ENCODE measurements at regions not wholly inside any gene's neighbourhood (a gene's known extent, or its start where the extent isn't known, plus 50 kb on each side); places are given as distances from the start of the nearest gene placed in this dataset.
"Not testable (repeated sequence)": the region's sequence is repeated elsewhere in the genome, so short reads cannot be mapped to it uniquely, and the experiment has no call there.

- no peak for DNase-seq
These were observed 412.6 kb downstream of the LTN1 start for GRCh38 chr21:28579986-28580550.

- DNase-seq = no peak
These were observed 424.0 kb downstream of the LTN1 start for GRCh38 chr21:28568692-28569091.

DNA sequence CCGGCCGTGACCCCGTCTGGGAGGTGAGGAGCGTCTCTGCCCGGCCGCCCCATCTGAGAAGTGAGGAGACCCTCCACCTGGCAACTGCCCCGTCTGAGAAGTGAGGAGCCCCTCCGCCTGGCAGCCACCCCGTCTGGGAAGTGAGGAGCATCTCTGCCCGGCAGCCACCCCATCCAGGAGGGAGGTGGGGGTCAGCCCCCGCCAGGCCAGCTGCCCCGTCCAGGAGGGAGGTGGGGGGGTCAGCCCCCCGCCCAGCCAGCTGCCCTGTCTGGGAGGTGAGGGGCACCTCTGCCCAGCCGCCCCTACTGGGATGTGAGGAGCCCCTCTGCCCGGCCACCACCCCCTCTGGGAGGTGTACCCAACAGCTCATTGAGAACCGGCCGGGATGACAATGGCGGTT is 428.7 kb downstream of the LTN1 start:
- DNase-seq = not testable (repeated sequence)

DNA sequence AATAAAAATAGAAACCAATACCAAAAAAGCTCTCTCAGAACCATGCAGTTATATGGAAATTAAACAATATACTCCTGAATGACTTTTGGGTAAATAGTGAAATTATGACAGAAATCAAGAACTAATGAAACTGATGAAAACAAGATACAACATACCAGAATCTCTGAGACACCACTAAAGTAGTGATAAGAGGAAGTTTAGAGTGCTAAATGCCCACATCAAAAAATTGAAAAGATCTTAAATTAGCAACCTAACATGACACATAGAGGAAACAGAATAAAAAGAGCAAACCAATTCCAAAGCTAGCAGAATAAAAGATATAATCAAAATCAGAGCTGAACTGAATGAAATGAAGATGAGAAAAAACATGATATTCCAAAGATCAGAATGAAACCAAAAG is 430.9 kb downstream of the LTN1 start:
- DNase-seq = no peak

DNA sequence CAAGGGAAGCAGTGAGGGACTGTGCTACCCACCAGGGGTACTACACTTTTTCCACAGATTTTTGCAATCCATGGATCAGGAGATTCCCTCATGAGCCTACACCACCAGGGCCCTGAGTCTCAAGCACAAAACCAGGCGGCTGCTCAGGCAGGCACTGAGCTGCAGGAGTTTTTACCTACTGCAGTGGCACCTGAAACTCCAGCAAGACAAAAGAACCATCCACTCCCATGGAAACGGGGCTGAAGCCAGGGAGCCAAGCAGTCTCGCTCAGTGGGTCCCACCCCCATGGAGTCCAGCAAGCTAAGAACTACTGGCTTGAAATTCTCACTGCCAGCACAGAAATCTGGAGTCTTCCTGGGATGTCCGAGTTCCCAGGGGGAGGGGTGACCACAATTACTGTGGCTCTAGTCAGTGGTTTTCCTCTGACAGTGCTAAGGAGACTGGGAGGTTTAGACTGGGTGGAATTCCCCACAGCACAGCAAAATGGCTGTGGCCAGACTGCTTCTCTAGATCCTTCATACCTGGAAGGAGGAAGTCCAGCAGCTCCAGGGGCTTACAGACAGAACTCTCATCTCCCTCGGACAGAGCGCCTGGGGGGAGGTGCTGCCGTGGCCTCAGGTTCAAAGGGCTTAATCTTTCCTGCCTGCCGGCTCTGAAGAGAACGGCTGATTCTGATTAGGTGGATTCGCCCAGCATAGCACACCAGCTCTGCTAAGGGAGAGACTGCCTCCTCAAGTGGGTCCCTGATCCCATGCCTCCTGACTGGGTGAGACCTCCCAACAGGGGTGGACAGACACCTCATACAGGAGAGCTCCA is 437.8 kb downstream of the LTN1 start:
- DNase-seq = no peak

DNA sequence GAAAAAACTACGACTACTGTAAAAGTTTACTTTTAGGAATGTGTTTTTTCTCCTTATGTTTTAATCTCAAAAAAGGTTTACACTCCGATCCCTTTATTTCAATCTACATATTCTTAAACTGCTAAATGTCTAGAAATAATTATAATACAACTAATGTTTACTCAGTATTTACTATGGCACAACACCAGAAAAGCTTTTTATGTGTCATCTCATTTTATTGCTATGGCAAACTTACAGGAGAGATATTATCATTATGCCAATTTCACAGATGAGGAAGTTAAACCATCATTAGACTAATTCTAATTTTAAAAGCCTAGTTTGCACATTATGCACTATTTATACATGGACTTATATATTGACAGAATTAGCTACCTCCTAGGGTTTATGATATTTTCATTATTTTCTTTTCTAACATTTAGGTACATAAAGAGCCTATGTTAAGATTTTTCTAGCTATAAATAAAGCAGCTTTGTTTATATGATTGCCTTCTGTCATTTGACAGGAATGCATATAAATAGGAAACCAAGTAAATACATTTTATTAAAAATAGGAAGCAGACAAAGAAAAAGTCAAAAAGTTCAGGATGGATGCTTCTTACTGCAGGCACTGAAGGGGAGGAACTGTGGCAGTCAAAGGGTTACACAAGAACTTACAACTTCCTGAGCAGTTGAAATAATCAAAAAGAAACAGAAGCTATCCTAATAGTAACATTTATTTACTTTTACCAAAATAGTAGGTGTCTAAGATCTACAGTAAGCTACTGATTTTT is 442.4 kb downstream of the LTN1 start:
- DNase-seq = no peak

DNA sequence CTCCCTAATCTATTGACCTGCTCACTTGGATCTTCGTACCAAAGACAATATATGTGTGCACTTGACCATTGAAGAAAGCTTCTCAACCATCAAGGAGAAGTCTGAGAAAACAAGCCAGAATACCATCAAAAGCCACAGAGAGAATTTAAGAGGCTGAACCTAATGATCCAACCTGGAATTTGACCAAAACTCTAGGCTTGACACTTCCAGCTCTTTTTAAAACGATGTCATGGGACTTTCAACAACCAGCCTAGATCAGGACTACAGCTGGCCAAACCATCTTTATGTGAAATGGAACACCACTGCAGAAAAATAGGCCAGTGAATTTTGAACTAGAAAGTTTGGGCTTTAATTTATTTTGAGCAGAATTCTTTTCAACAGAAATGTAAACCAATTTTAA is 444.4 kb downstream of the LTN1 start:
- no peak for DNase-seq

GRCh38 chr21:28547766-28548165 is 444.9 kb downstream of the LTN1 start:
- no peak for DNase-seq

DNA sequence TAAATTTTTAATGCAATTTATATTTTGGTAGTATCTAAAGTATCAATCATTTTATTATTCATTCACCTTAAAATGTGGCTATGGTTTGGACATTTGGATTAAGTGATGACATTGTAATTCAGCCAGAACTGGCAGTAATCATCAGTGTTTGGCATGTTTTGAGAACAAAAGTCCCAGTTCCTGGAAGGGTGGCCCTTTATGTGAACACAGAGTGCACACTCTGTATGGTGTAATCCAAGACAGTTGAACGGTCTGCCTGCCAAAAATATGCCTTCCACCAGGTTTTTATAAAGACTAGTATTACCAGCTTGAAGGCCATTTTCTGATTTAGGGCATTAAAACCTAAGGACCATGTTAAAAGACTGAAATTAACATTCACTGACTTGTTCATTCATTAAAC is 448.7 kb downstream of the LTN1 start:
- DNase-seq = no peak

GRCh38 chr21:28541371-28542112 is 451.1 kb downstream of the LTN1 start:
- DNase-seq = no peak

GRCh38 chr21:28540514-28540913 is 452.2 kb downstream of the LTN1 start:
- DNase-seq = no peak

GRCh38 chr21:28539623-28539988 is 453.1 kb downstream of the LTN1 start:
- DNase-seq = no peak

DNA sequence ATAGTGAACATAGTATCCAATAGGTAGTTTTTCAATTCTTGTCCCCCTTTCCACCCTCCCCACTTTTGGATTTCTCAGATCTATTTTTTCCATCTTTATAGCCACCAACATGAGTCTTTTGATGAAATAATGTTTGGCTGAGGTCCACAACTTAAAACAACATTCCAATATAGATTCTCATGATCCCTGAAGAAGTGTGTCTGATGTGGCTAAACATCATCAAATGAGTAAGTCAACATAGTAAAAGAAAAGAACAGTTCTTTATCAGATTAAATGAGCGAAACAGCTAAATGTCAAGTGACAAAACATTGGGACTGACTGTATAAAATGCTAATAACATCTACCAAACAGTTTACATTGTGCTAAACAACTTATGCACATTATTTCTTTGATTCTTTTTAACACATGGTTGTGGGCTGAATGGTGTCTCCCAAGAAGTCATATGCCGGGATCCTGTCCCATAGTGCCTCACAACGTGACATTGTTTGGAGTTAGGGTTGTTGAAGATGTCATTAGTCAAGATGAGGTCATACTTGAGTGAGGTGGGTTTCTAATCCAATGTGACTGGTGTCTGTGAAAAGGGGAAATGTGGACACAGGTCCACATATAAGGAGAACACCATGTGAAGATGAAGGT is 453.6 kb downstream of the LTN1 start:
- DNase-seq = no peak

DNA sequence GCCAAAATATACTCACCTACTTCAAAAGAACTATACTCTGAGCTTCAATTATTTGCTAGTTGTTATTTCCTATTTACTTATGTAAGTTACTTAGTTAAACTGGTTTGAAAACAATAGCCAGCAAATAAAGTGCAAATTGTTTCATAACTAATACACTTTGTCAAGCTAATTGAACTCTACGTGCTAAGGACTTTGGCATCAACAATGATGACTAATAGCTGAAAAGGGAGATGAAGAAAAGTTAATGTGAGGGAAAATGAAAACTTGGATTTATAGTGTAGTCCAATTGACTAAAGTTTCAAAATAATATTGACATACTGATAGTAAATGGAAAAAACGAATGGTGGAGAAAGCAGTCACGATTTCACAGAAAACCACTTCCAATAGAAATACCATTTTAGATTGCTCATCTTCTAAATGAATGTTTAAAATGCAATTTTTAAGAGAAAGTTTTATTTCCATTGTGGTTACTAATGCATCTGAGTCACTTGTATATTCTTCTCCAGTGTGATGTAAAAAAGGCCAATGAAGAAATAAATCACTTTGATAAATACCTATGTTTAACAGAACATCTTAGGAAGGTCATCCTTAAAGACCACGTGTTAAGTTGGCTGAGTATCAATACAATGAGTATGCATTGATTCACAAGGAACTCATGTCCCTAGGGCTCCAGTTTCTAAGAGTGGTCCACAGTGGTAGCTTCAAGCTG is 455.2 kb downstream of the LTN1 start:
- no peak for DNase-seq

DNA sequence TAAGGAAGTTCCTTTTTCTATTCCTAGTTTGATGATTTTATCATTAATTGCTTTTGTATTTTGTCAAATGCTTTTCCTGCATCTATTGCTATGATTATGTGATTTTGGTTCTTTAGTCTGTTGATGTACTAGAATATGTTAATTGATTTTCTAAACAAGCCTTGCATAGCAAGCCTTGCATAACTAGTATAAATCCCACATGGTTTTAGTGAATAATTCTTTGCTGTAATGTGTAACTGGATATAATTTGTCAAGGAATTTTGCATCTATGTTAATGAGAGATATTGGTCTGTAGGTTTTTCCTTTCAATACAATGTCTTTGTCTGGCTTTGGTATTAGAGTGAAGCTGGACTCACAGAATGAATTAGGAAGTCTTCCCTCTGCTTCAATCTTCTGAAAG is 460.2 kb downstream of the LTN1 start:
- DNase-seq = no peak

DNA sequence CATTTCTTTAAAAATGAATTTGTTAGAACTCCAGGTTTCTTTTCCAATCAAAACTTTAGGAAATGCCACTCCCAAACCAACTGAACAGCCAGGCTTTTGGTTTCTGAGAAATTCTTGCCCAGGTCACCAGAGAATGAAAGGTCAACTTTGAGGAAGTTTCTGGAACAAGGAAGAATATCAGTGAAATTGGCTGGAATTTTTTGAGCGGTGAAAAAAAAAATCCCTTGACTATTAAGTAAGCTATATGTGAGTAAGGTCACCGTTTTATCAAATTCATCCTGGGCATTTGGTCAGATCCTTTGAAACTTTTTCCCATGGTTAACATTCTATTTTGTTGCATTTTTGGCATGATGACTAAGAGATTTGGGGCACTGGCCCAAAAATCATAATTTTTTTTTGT is 469.3 kb downstream of the LTN1 start:
- no peak for DNase-seq

- no peak for DNase-seq
These were observed 470.5 kb downstream of the LTN1 start for GRCh38 chr21:28522014-28522799.

- no peak for DNase-seq
These were observed 474.0 kb downstream of the LTN1 start for GRCh38 chr21:28518630-28519029.

- peak; percentile 82 for DNase-seq
These were observed 475.6 kb downstream of the LTN1 start for GRCh38 chr21:28516991-28517592.

DNA sequence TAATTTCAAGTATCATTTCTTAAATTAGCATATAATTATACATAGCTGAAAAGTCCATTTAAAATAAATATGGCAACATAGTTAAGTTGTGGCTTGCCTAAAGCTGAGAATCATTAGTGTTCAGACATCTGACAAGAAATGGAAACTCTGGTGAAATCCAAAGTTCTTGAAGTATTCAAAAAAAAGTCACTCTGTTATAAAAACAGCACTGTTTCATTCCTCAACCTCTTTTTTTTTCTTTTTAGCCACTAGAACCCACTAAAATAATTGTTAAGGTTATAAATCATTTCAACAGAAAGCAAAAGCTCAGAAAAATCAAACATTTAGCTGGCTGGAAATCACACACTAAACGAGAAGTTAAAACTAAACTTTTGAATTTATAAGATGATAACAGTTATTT is 476.7 kb downstream of the LTN1 start:
- no peak for DNase-seq

DNA sequence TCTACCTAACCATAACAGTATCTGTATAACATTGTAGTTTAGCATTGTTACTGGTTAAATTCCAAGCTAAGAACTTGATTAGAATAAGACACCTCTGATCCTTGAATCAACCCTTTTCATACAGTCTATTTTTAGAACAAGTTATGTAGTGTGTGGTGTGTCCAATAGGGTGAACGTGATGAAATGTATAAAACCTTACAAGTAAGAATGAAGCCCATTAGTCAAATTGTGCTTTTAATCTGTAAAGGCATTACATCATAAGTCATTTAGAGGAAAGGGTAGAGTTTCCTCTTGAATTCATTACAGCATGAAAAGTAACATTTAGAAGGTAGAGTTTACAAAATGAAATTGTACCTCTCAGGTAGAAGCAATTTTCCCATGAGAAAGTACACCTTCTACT is 479.2 kb downstream of the LTN1 start:
- DNase-seq = no peak

Data from activated effector memory CD4-positive, alpha-beta T cell treated with anti-CD3 and anti-CD28 coated beads, Interleukin-2, amount 50 U/mL, for 16 hours (primary cell).